GM23248 (cell line): ENCODE measurements at regions not wholly inside any gene's neighbourhood (a gene's known extent, or its start where the extent isn't known, plus 50 kb on each side); places are given as distances from the start of the nearest gene placed in this dataset.

Experiments used
- DNase-seq: peaks from one replicate; pipeline ENCODE4 v3.0.0-alpha.2; 2015
- H2AFZ ChIP-seq: fragments of 200-600 bp; sonication (generic); 2 replicates; pipeline ENCODE4 v1.6.1; 2016; ENCODE audit warnings: antibody characterized with exemption
- H3F3A ChIP-seq: fragments of 200-600 bp; sonication (generic); 2 replicates; pipeline ENCODE4 v1.6.1; 2016; ENCODE audit warnings: mild to moderate bottlenecking, antibody characterized with exemption, mixed run types; ENCODE audit not compliant: insufficient read depth
- H3K27ac ChIP-seq: fragments of 200-600 bp; sonication (generic); 2 replicates; pipeline ENCODE4 v1.5.1; 2016; ENCODE audit warnings: mild to moderate bottlenecking
- H3K27me3 ChIP-seq: fragments of 200-600 bp; sonication (generic); replicated peaks from 2 replicates; pipeline ENCODE4 v1.6.1; 2016; ENCODE audit warnings: mild to moderate bottlenecking; ENCODE audit not compliant: insufficient read depth
- H3K36me3 ChIP-seq: fragments of 200-600 bp; sonication (generic); 2 replicates; pipeline ENCODE4 v1.6.1; 2016; ENCODE audit warnings: low read depth, mild to moderate bottlenecking
- H3K4me1 ChIP-seq: fragments of 200-600 bp; sonication (generic); 2 replicates; pipeline ENCODE4 v1.6.1; 2016; ENCODE audit warnings: mild to moderate bottlenecking; ENCODE audit not compliant: insufficient read depth
- H3K4me2 ChIP-seq: fragments of 200-600 bp; sonication (generic); one replicate; pipeline ENCODE4 v1.6.1; 2016; ENCODE audit warnings: mild to moderate bottlenecking; ENCODE audit not compliant: unreplicated experiment
- H3K4me3 ChIP-seq: fragments of 200-600 bp; sonication (generic); 2 replicates; pipeline ENCODE4 v1.5.1; 2016; ENCODE audit warnings: mild to moderate bottlenecking
- H3K79me2 ChIP-seq: fragments of 200-600 bp; sonication (generic); 2 replicates; pipeline ENCODE4 v1.6.1; 2016; ENCODE audit warnings: mild to moderate bottlenecking; ENCODE audit not compliant: insufficient read depth
- H3K9ac ChIP-seq: fragments of 200-600 bp; sonication (generic); 2 replicates; pipeline ENCODE4 v1.6.1; 2016; ENCODE audit warnings: mild to moderate bottlenecking
- H3K9me2 ChIP-seq: fragments of 200-600 bp; sonication (generic); 2 replicates; pipeline ENCODE4 v1.6.1; 2016; ENCODE audit warnings: mixed run types, mild to moderate bottlenecking, moderate library complexity; ENCODE audit not compliant: insufficient read depth
- H3K9me3 ChIP-seq: fragments of 200-600 bp; sonication (generic); one replicate; pipeline ENCODE4 v1.6.1; 2017; ENCODE audit warnings: low read depth
- H4K20me1 ChIP-seq: fragments of 200-600 bp; sonication (generic); 2 replicates; pipeline ENCODE4 v1.6.0; 2016; ENCODE audit not compliant: insufficient read depth
- EZH2 ChIP-seq: fragments of 200-600 bp; sonication (generic); IDR thresholded peaks from 2 replicates; pipeline ENCODE4 v1.6.1; 2018; ENCODE audit warnings: antibody characterized with exemption, mild to moderate bottlenecking; ENCODE audit not compliant: insufficient read depth, poor library complexity, severe bottlenecking
- EZH2phosphoT487 ChIP-seq: fragments of 200-600 bp; sonication (generic); IDR thresholded peaks from 2 replicates; pipeline ENCODE4 v1.6.1; 2018; ENCODE audit warnings: antibody characterized with exemption, moderate library complexity, mild to moderate bottlenecking, low read depth; ENCODE audit not compliant: insufficient read depth
- whole genome bisulfite sequencing, 2 experiments: methylation state at CpG; one replicate each; pipeline ENCODE4 v1.1.6; 2015 to 2017; ENCODE audit warnings: low lambda C conversion rate in 2 of 2, low coverage in 1 of 2; ENCODE audit errors: missing lambda C conversion rate in 2 of 2; 5-methylcytosine and 5-hydroxymethylcytosine counted together
- in situ Hi-C: fragments of 300-500 bp; cut with MboI; formaldehyde crosslinking; loops from 2 replicates; pipeline ENCODE4 v1.15.0; 2020

GRCh38 chr3:5733995-5734394, 546.5 kb downstream of the EDEM1 start:
- TF ChIP-seq EZH2phosphoT487 = no peak
- no peak for TF ChIP-seq EZH2
- in situ Hi-C loops = no loop called here

GRCh38 chr3:5735896-5736295, 548.4 kb downstream of the EDEM1 start:
- in situ Hi-C loops = no loop called here
- Histone ChIP-seq H3K27me3 (no peaks in the 10 kb centered on the region), H3K4me3 (no peak overlapping the region), H3K9me2 (no peaks in the 10 kb centered on the region), H3K79me2 (no peaks in the 10 kb centered on the region), H3K4me1 (no peaks in the 10 kb centered on the region), H3K9ac (no peak overlapping the region), H4K20me1 (no peaks in the 10 kb centered on the region), H2AFZ (no peak overlapping the region), H3K27ac (no peak overlapping the region), H3F3A (no peaks in the 10 kb centered on the region), H3K4me2 (no peak overlapping the region), H3K36me3 (no peaks in the 10 kb centered on the region), H3K9me3 (no peaks in the 10 kb centered on the region)
- DNase-seq = no peak
- TF ChIP-seq EZH2 (no peak), EZH2phosphoT487 (no peak)
- 17 to 21% methylated on average over 6 of the region's 6 CpGs for WGBS, 2 experiments

More at GRCh38 chr3:5733995-5734394, 546.5 kb downstream of the EDEM1 start:
- no peak overlapping the region for H3K4me2 ChIP-seq
- H3K9me2 ChIP-seq = no peaks in the 10 kb centered on the region
- H3K9me3 ChIP-seq = no peaks in the 10 kb centered on the region
- no peaks in the 10 kb centered on the region for H3K36me3 ChIP-seq
- H3F3A ChIP-seq = no peaks in the 10 kb centered on the region
- H3K4me3 ChIP-seq = no peak overlapping the region
- H3K4me1 ChIP-seq = no peaks in the 10 kb centered on the region
- no peak overlapping the region for H2AFZ ChIP-seq
- no peak overlapping the region for H3K27ac ChIP-seq
- 34 to 39% methylated on average over 4 of the region's 4 CpGs for WGBS, 2 experiments
- H3K79me2 ChIP-seq = no peaks in the 10 kb centered on the region
- H3K9ac ChIP-seq = no peak overlapping the region
- no peaks in the 10 kb centered on the region for H4K20me1 ChIP-seq
- no peaks in the 10 kb centered on the region for H3K27me3 ChIP-seq
- DNase-seq = no peak

DNA sequence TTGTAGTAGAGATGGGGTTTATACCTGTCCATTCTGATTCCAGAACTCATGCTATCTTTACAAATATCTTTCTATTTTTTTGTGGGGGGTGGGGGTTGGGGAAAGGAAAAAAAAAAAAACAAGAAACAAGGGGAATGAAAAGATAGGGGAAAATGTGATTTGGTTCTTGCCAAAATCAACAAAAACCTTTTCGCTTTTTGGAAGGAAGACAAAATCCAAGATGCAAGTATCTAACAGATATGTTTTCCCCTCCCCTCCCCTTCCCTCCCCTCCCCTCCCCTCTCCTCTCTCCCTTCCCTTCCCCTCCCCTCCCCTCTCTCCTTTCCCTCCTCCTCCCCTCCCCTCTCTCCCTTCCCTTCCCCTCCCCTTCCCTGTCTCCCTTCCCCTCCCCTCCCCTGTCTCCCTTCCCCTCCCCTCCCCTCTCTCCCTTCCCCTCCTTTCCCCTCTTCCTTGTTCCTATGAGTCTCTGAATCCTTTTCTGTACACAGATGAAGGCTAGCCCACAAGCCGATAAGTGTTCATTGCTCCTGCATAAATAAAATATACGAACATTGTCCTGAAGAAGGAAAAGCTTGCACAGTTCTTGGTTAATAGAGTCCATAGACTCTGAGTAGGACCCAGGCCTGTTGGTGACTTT, 551.9 kb downstream of the EDEM1 start:
- no peaks in the 10 kb centered on the region for H3K4me1 ChIP-seq

GRCh38 chr3:5739949-5740348, 552.4 kb downstream of the EDEM1 start:
- Histone ChIP-seq H3K9me2 (no peaks in the 10 kb centered on the region), H3K4me2 (no peak overlapping the region), H3K4me3 (no peak overlapping the region), H3K79me2 (no peaks in the 10 kb centered on the region), H3K27ac (no peak overlapping the region), H3K9ac (no peak overlapping the region), H3K9me3 (no peaks in the 10 kb centered on the region), H4K20me1 (no peaks in the 10 kb centered on the region), H3K27me3 (no peaks in the 10 kb centered on the region), H3F3A (no peaks in the 10 kb centered on the region), H2AFZ (no peak overlapping the region), H3K36me3 (no peaks in the 10 kb centered on the region), H3K4me1 (no peaks in the 10 kb centered on the region)
- WGBS, 2 experiments = 5 to 18% methylated on average over 2 of the region's 2 CpGs
- no peak for TF ChIP-seq EZH2phosphoT487
- TF ChIP-seq EZH2 = no peak
- in situ Hi-C loops = no loop called here
- no peak for DNase-seq

More for the DNA sequence above, 551.9 kb downstream of the EDEM1 start:
- H3K9ac ChIP-seq = no peak overlapping the region
- H3K36me3 ChIP-seq = no peaks in the 10 kb centered on the region
- no peaks in the 10 kb centered on the region for H3K79me2 ChIP-seq
- H3K27me3 ChIP-seq = no peaks in the 10 kb centered on the region
- H3K9me3 ChIP-seq = no peaks in the 10 kb centered on the region
- no peak overlapping the region for H3K27ac ChIP-seq
- H3K4me2 ChIP-seq = no peak overlapping the region
- in situ Hi-C loops = no loop called here
- WGBS, 2 experiments = 15 to 24% methylated on average over 3 of the region's 3 CpGs
- H4K20me1 ChIP-seq = no peaks in the 10 kb centered on the region
- no peak for TF ChIP-seq EZH2
- TF ChIP-seq EZH2phosphoT487 = no peak
- no peak for DNase-seq
- no peak overlapping the region for H2AFZ ChIP-seq
- no peaks in the 10 kb centered on the region for H3K9me2 ChIP-seq
- no peak overlapping the region for H3K4me3 ChIP-seq
- H3F3A ChIP-seq = no peaks in the 10 kb centered on the region

DNA sequence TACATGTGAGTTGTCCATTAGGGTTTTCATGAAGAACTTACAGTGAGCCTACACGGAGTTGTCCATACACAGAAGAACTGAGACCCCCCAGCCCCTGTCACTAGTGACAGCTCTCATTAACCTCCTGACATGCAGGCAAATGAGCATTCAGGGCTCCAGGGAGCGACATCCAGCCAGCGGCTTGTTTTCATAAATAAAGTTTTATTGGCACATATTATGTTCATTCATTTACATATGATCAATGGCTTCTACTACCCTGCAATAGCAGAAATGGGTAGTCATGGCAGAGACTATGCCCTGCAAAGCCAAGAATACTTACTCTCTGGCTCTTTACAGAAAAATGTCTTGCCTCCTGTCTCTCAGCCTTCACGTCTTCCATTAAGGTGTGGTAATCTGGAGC, 553.5 kb downstream of the EDEM1 start:
- WGBS, 2 experiments = 41 to 43% methylated on average over 4 of the region's 4 CpGs
- Histone ChIP-seq H4K20me1 (no peaks in the 10 kb centered on the region), H2AFZ (no peak overlapping the region), H3K36me3 (no peaks in the 10 kb centered on the region), H3F3A (no peaks in the 10 kb centered on the region), H3K4me2 (no peak overlapping the region), H3K9ac (no peak overlapping the region), H3K4me3 (no peak overlapping the region), H3K79me2 (no peaks in the 10 kb centered on the region), H3K27me3 (no peaks in the 10 kb centered on the region), H3K9me3 (no peaks in the 10 kb centered on the region), H3K4me1 (no peaks in the 10 kb centered on the region), H3K9me2 (no peaks in the 10 kb centered on the region), H3K27ac (no peak overlapping the region)
- DNase-seq = no peak
- in situ Hi-C loops = no loop called here
- TF ChIP-seq EZH2phosphoT487 (no peak), EZH2 (no peak)
